Urinary bladder (tissue), 3 donors: ENCODE measurements at regions not wholly inside any gene's neighbourhood (a gene's known extent, or its start where the extent isn't known, plus 50 kb on each side); places are given as distances from the start of the nearest gene placed in this dataset.

ENCODE experiments used
- DNase-seq: peaks from one replicate; pipeline ENCODE4 v3.0.0-alpha.2; 2015; ENCODE audit errors: extremely low spot score
- H3K27ac ChIP-seq: one replicate; pipeline ENCODE4 v1.5.1; 2013; ENCODE audit warnings: low read depth, mild to moderate bottlenecking, moderate library complexity
- H3K36me3 ChIP-seq: one replicate; pipeline ENCODE4 v1.6.1; 2013; ENCODE audit warnings: mild to moderate bottlenecking, moderate library complexity; ENCODE audit not compliant: insufficient read depth
- H3K4me1 ChIP-seq: one replicate; pipeline ENCODE4 v1.6.1; 2013; ENCODE audit warnings: mild to moderate bottlenecking, moderate library complexity; ENCODE audit not compliant: insufficient read depth
- H3K4me3 ChIP-seq: one replicate; pipeline ENCODE4 v1.5.1; 2013; ENCODE audit warnings: low read depth, low read length
- WGBS: extraction: QIAGEN DNeasy Blood & Tissue Kit; methylation state at CpG from one replicate; pipeline ENCODE4 v1.1.7; 2013; 5-methylcytosine and 5-hydroxymethylcytosine counted together
- donor health status: healthy with polysubstance abuse.
- donor health status: healthy.

GRCh38 chr18:66833646-66834045 is 229.8 kb upstream of the CDH19 start:
- H3K27ac ChIP-seq: no peak overlapping the region
- no peaks in the 10 kb centered on the region for H3K36me3 ChIP-seq
- no peak overlapping the region for H3K4me3 ChIP-seq
- no peaks in the 10 kb centered on the region for H3K4me1 ChIP-seq
- WGBS: 62% methylated on average over 4 of the region's 4 CpGs
- no peak for DNase-seq

GRCh38 chr18:66826211-66826610 is 222.3 kb upstream of the CDH19 start:
- Histone ChIP-seq H3K36me3 (no peaks in the 10 kb centered on the region), H3K4me3 (no peak overlapping the region), H3K4me1 (no peaks in the 10 kb centered on the region), H3K27ac (no peak overlapping the region)
- no peak for DNase-seq
- 74% methylated on average over 1 of the region's 1 CpG for WGBS

- Histone ChIP-seq H3K27ac (no peak overlapping the region), H3K36me3 (no peaks in the 10 kb centered on the region), H3K4me3 (no peak overlapping the region), H3K4me1 (no peaks in the 10 kb centered on the region)
- no peak for DNase-seq
- 45% methylated on average over 3 of the region's 3 CpGs for WGBS
These were observed 221.5 kb upstream of the CDH19 start for GRCh38 chr18:66825347-66825746.

- no peak overlapping the region for H3K27ac ChIP-seq
- WGBS: 90% methylated on average over 1 of the region's 1 CpG
- H3K4me1 ChIP-seq: no peaks in the 10 kb centered on the region
- no peaks in the 10 kb centered on the region for H3K36me3 ChIP-seq
- no peak for DNase-seq
- H3K4me3 ChIP-seq: no peak overlapping the region
These were observed 215.3 kb upstream of the CDH19 start for GRCh38 chr18:66819235-66819634.

GRCh38 chr18:66813138-66813537 is 209.2 kb upstream of the CDH19 start:
- no peaks in the 10 kb centered on the region for H3K36me3 ChIP-seq
- no peak overlapping the region for H3K27ac ChIP-seq
- H3K4me3 ChIP-seq: no peak overlapping the region
- no peak for DNase-seq
- H3K4me1 ChIP-seq: no peaks in the 10 kb centered on the region

- no peak for DNase-seq
- 37% methylated on average over 3 of the region's 3 CpGs for WGBS
These were observed 191.2 kb upstream of the CDH19 start for GRCh38 chr18:66795051-66795450.

GRCh38 chr18:66792466-66792865 is 188.6 kb upstream of the CDH19 start:
- DNase-seq: no peak
- Histone ChIP-seq H3K4me3 (no peak overlapping the region), H3K4me1 (no peaks in the 10 kb centered on the region), H3K36me3 (no peaks in the 10 kb centered on the region), H3K27ac (no peak overlapping the region)
- WGBS: 67% methylated on average over 3 of the region's 3 CpGs

More at GRCh38 chr18:66795051-66795450, 191.2 kb upstream of the CDH19 start:
- Histone ChIP-seq H3K36me3 (no peaks in the 10 kb centered on the region), H3K4me1 (no peaks in the 10 kb centered on the region), H3K27ac (no peak overlapping the region), H3K4me3 (no peak overlapping the region)

- Histone ChIP-seq H3K36me3 (no peaks in the 10 kb centered on the region), H3K27ac (no peak overlapping the region), H3K4me3 (no peak overlapping the region), H3K4me1 (no peaks in the 10 kb centered on the region)
- no peak for DNase-seq
- 83% methylated on average over 2 of the region's 2 CpGs for WGBS
These were observed 176.7 kb upstream of the CDH19 start for GRCh38 chr18:66780609-66781008.

- WGBS: 73% methylated on average over 3 of the region's 3 CpGs
- no peak overlapping the region for H3K4me3 ChIP-seq
- H3K27ac ChIP-seq: no peak overlapping the region
- no peak for DNase-seq
- no peaks in the 10 kb centered on the region for H3K36me3 ChIP-seq
- no peaks in the 10 kb centered on the region for H3K4me1 ChIP-seq
These were observed 174.2 kb upstream of the CDH19 start for GRCh38 chr18:66778048-66778447.

GRCh38 chr18:66769375-66769774 is 165.5 kb upstream of the CDH19 start:
- WGBS: 64% methylated on average over 4 of the region's 4 CpGs
- no peak for DNase-seq
- H3K36me3 ChIP-seq: no peaks in the 10 kb centered on the region
- no peak overlapping the region for H3K27ac ChIP-seq
- H3K4me1 ChIP-seq: no peaks in the 10 kb centered on the region
- no peak overlapping the region for H3K4me3 ChIP-seq

GRCh38 chr18:66764230-66764629 is 160.3 kb upstream of the CDH19 start:
- no peaks in the 10 kb centered on the region for H3K36me3 ChIP-seq
- WGBS: 69% methylated on average over 4 of the region's 4 CpGs
- H3K27ac ChIP-seq: no peak overlapping the region
- DNase-seq: no peak
- no peak overlapping the region for H3K4me3 ChIP-seq
- no peaks in the 10 kb centered on the region for H3K4me1 ChIP-seq

- no peak overlapping the region for H3K27ac ChIP-seq
- H3K4me1 ChIP-seq: no peaks in the 10 kb centered on the region
- DNase-seq: no peak
- no peaks in the 10 kb centered on the region for H3K36me3 ChIP-seq
- 89% methylated on average over 4 of the region's 4 CpGs for WGBS
- H3K4me3 ChIP-seq: no peak overlapping the region
These were observed 157.3 kb upstream of the CDH19 start for GRCh38 chr18:66761166-66761565.

- no peak for DNase-seq
- Histone ChIP-seq H3K27ac (no peak overlapping the region), H3K4me1 (no peaks in the 10 kb centered on the region), H3K4me3 (no peak overlapping the region), H3K36me3 (no peaks in the 10 kb centered on the region)
- WGBS: 92% methylated on average over 4 of the region's 4 CpGs
These were observed 156.7 kb upstream of the CDH19 start for GRCh38 chr18:66760559-66760958.

GRCh38 chr18:66759050-66759828 is 155.3 kb upstream of the CDH19 start:
- Histone ChIP-seq H3K4me3 (no peak overlapping the region), H3K27ac (no peak overlapping the region), H3K36me3 (no peaks in the 10 kb centered on the region), H3K4me1 (no peaks in the 10 kb centered on the region)
- WGBS: 78% methylated on average over 6 of the region's 6 CpGs
- DNase-seq: no peak

GRCh38 chr18:66757946-66758345 is 154.1 kb upstream of the CDH19 start:
- no peak for DNase-seq
- Histone ChIP-seq H3K36me3 (no peaks in the 10 kb centered on the region), H3K27ac (no peak overlapping the region), H3K4me1 (no peaks in the 10 kb centered on the region), H3K4me3 (no peak overlapping the region)
- WGBS: 88% methylated on average over 4 of the region's 4 CpGs
